Epithelial cell of proximal tubule (primary cell): ENCODE measurements at regions not wholly inside any gene's neighbourhood (a gene's known extent, or its start where the extent isn't known, plus 50 kb on each side); places are given as distances from the start of the nearest gene placed in this dataset.

Experiments used
- DNase-seq: peaks from one replicate; pipeline ENCODE4 v3.0.0-alpha.2; 2011; ENCODE audit warnings: low read depth
- H3K4me3 ChIP-seq: 2 replicates; pipeline ENCODE4 v1.5.1; 2011; ENCODE audit warnings: low read depth, mild to moderate bottlenecking, low read length
- CTCF ChIP-seq: conservative IDR thresholded peaks from 2 replicates; pipeline ENCODE4 v1.5.1; 2012; ENCODE audit warnings: low read depth, mild to moderate bottlenecking, low read length

- no peak for DNase-seq
- no peak for TF ChIP-seq CTCF
- no peak overlapping the region for H3K4me3 ChIP-seq
Observed at GRCh38 chr9:108634672-108635462, 220.9 kb downstream of the ACTL7B start.

GRCh38 chr9:108634204-108634603, 221.6 kb downstream of the ACTL7B start:
- H3K4me3 ChIP-seq = no peak overlapping the region

GRCh38 chr9:108631496-108632285, 224.1 kb downstream of the ACTL7B start:
- no peak for DNase-seq
- no peak overlapping the region for H3K4me3 ChIP-seq
- no peak for TF ChIP-seq CTCF

More at GRCh38 chr9:108634204-108634603, 221.6 kb downstream of the ACTL7B start:
- DNase-seq = no peak
- TF ChIP-seq CTCF = no peak

- H3K4me3 ChIP-seq = no peak overlapping the region
- TF ChIP-seq CTCF = no peak
- no peak for DNase-seq
Observed at GRCh38 chr9:108628316-108628715, 227.5 kb downstream of the ACTL7B start.

GRCh38 chr9:108626743-108627142, 229.0 kb downstream of the ACTL7B start:
- TF ChIP-seq CTCF = no peak
- H3K4me3 ChIP-seq = no peak overlapping the region
- no peak for DNase-seq

- no peak for DNase-seq
- TF ChIP-seq CTCF = no peak
- no peak overlapping the region for H3K4me3 ChIP-seq
Observed at GRCh38 chr9:108621991-108622855, 233.6 kb downstream of the ACTL7B start.
